HS-5 (cell line): ENCODE measurements at regions not wholly inside any gene's neighbourhood (a gene's known extent, or its start where the extent isn't known, plus 50 kb on each side); places are given as distances from the start of the nearest gene placed in this dataset.
"Not testable (repeated sequence)": the region's sequence is repeated elsewhere in the genome, so short reads cannot be mapped to it uniquely, and the experiment has no call there.

Experiments used
- DNase-seq: peaks from one replicate; pipeline ENCODE4 v3.0.0-alpha.2; 2012; ENCODE audit warnings: low read depth

- DNase-seq: no peak
Observed at GRCh38 chr4:78660559-78660958, 109.0 kb downstream of the ANXA3 start.

GRCh38 chr4:78661086-78661690, 109.6 kb downstream of the ANXA3 start:
- no peak for DNase-seq

GRCh38 chr4:78661921-78662521, 110.5 kb downstream of the ANXA3 start:
- DNase-seq: no peak

- no peak for DNase-seq
Observed at GRCh38 chr4:78662658-78663057, 111.1 kb downstream of the ANXA3 start.

- DNase-seq: not testable (repeated sequence)
Observed at GRCh38 chr4:78664296-78664695, 111.9 kb upstream of the BMP2K start.

GRCh38 chr4:78665216-78665770, 110.9 kb upstream of the BMP2K start:
- no peak for DNase-seq

GRCh38 chr4:78666830-78667258, 109.3 kb upstream of the BMP2K start:
- no peak for DNase-seq

- DNase-seq: no peak
Observed at GRCh38 chr4:78667325-78667724, 108.8 kb upstream of the BMP2K start.

- DNase-seq: no peak
Observed at GRCh38 chr4:78667764-78668163, 108.4 kb upstream of the BMP2K start.

- DNase-seq: no peak
Observed at GRCh38 chr4:78669453-78669852, 106.7 kb upstream of the BMP2K start.

- DNase-seq: no peak
Observed at GRCh38 chr4:78671903-78672815, 104.0 kb upstream of the BMP2K start.

- DNase-seq: no peak
Observed at GRCh38 chr4:78673337-78673736, 102.8 kb upstream of the BMP2K start.

GRCh38 chr4:78675325-78675724, 100.8 kb upstream of the BMP2K start:
- DNase-seq: no peak

GRCh38 chr4:78682070-78682469, 94.1 kb upstream of the BMP2K start:
- DNase-seq: no peak

- DNase-seq: no peak
Observed at GRCh38 chr4:78683352-78683751, 92.8 kb upstream of the BMP2K start.

- DNase-seq: no peak
Observed at GRCh38 chr4:78684325-78685079, 91.6 kb upstream of the BMP2K start.

GRCh38 chr4:78687818-78688217, 88.3 kb upstream of the BMP2K start:
- no peak for DNase-seq

- DNase-seq: no peak
Observed at GRCh38 chr4:78688366-78688765, 87.8 kb upstream of the BMP2K start.

- DNase-seq: no peak
Observed at GRCh38 chr4:78689261-78689660, 86.9 kb upstream of the BMP2K start.

- no peak for DNase-seq
Observed at GRCh38 chr4:78689700-78690323, 86.3 kb upstream of the BMP2K start.

- no peak for DNase-seq
Observed at GRCh38 chr4:78691334-78691754, 84.8 kb upstream of the BMP2K start.
